ENCODE measurements at regions not wholly inside any gene's neighbourhood (a gene's known extent, or its start where the extent isn't known, plus 50 kb on each side); places are given as distances from the start of the nearest gene placed in this dataset.

DNA sequence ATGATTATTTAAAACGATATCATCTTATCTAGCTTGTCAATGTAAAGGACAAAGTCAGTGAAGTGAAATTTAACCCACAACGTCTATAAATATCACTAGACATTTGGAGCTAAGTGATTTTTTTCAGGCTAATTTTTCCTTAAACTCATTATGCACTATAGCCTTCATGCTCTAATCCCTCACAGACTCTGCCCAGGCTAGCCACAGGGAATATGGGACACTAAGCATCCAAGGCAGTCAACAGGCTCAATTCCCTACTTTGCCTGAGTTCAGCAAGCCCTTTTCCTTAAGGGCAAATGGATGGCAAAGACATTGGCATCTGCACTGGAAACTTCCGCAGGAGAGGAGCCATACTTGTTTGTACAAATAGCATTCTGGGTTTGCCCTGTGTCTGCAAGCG lies 577.0 kb downstream of the LMO4 start:
- Mint-ChIP-seq H3K4me3 (no peak overlapping the region), H3K27me3 (ENCODE audit: low read depth) (no peaks in the 10 kb centered on the region), H3K36me3 (no peaks in the 10 kb centered on the region), H3K4me1 (peaks cover 9% of the 10 kb centered on the region), H3K27ac (no peak overlapping the region), H3K9me3 (no peaks in the 10 kb centered on the region)
- TF ChIP-seq CREB1 (CRISPR knock-in tag; IDR thresholded peaks at IDR 0.05) (no peak), ESRRA (CRISPR knock-in tag; IDR thresholded peaks at IDR 0.05; ENCODE audit: borderline replicate concordance) (no peak), NR3C1 (CRISPR knock-in tag; conservative IDR thresholded peaks at IDR 0.05; ENCODE audit: low read depth) (no peak), ZNF232 (CRISPR knock-in tag; IDR thresholded peaks at IDR 0.05) (no peak), GABPB1 (CRISPR knock-in tag; IDR thresholded peaks at IDR 0.05) (no peak), ZNF121 (CRISPR knock-in tag; IDR thresholded peaks at IDR 0.05) (no peak), RORB (CRISPR knock-in tag; IDR thresholded peaks at IDR 0.05) (no peak), SMAD3 (CRISPR knock-in tag; IDR thresholded peaks at IDR 0.05; ENCODE audit: borderline replicate concordance) (no peak)
- TF ChIP-seq, protein P1, sequence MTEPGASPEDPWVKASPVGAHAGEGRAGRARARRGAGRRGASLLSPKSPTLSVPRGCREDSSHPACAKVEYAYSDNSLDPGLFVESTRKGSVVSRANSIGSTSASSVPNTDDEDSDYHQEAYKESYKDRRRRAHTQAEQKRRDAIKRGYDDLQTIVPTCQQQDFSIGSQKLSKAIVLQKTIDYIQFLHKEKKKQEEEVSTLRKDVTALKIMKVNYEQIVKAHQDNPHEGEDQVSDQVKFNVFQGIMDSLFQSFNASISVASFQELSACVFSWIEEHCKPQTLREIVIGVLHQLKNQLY (CRISPR knock-in tag; IDR thresholded peaks at IDR 0.05): no peak
- TF ChIP-seq, protein P2, sequence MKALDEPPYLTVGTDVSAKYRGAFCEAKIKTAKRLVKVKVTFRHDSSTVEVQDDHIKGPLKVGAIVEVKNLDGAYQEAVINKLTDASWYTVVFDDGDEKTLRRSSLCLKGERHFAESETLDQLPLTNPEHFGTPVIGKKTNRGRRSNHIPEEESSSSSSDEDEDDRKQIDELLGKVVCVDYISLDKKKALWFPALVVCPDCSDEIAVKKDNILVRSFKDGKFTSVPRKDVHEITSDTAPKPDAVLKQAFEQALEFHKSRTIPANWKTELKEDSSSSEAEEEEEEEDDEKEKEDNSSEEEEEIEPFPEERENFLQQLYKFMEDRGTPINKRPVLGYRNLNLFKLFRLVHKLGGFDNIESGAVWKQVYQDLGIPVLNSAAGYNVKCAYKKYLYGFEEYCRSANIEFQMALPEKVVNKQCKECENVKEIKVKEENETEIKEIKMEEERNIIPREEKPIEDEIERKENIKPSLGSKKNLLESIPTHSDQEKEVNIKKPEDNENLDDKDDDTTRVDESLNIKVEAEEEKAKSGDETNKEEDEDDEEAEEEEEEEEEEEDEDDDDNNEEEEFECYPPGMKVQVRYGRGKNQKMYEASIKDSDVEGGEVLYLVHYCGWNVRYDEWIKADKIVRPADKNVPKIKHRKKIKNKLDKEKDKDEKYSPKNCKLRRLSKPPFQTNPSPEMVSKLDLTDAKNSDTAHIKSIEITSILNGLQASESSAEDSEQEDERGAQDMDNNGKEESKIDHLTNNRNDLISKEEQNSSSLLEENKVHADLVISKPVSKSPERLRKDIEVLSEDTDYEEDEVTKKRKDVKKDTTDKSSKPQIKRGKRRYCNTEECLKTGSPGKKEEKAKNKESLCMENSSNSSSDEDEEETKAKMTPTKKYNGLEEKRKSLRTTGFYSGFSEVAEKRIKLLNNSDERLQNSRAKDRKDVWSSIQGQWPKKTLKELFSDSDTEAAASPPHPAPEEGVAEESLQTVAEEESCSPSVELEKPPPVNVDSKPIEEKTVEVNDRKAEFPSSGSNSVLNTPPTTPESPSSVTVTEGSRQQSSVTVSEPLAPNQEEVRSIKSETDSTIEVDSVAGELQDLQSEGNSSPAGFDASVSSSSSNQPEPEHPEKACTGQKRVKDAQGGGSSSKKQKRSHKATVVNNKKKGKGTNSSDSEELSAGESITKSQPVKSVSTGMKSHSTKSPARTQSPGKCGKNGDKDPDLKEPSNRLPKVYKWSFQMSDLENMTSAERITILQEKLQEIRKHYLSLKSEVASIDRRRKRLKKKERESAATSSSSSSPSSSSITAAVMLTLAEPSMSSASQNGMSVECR (CRISPR knock-in tag; IDR thresholded peaks at IDR 0.05; ENCODE audit: borderline replicate concordance): no peak
- TF ChIP-seq, protein P3, sequence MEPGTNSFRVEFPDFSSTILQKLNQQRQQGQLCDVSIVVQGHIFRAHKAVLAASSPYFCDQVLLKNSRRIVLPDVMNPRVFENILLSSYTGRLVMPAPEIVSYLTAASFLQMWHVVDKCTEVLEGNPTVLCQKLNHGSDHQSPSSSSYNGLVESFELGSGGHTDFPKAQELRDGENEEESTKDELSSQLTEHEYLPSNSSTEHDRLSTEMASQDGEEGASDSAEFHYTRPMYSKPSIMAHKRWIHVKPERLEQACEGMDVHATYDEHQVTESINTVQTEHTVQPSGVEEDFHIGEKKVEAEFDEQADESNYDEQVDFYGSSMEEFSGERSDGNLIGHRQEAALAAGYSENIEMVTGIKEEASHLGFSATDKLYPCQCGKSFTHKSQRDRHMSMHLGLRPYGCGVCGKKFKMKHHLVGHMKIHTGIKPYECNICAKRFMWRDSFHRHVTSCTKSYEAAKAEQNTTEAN (CRISPR knock-in tag; IDR thresholded peaks at IDR 0.05): no peak
- TF ChIP-seq, protein P4, sequence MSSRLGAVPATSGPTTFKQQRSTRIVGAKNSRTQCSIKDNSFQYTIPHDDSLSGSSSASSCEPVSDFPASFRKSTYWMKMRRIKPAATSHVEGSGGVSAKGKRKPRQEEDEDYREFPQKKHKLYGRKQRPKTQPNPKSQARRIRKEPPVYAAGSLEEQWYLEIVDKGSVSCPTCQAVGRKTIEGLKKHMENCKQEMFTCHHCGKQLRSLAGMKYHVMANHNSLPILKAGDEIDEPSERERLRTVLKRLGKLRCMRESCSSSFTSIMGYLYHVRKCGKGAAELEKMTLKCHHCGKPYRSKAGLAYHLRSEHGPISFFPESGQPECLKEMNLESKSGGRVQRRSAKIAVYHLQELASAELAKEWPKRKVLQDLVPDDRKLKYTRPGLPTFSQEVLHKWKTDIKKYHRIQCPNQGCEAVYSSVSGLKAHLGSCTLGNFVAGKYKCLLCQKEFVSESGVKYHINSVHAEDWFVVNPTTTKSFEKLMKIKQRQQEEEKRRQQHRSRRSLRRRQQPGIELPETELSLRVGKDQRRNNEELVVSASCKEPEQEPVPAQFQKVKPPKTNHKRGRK (CRISPR knock-in tag; IDR thresholded peaks at IDR 0.05; ENCODE audit: borderline replicate concordance): no peak
- TF ChIP-seq, protein P5, sequence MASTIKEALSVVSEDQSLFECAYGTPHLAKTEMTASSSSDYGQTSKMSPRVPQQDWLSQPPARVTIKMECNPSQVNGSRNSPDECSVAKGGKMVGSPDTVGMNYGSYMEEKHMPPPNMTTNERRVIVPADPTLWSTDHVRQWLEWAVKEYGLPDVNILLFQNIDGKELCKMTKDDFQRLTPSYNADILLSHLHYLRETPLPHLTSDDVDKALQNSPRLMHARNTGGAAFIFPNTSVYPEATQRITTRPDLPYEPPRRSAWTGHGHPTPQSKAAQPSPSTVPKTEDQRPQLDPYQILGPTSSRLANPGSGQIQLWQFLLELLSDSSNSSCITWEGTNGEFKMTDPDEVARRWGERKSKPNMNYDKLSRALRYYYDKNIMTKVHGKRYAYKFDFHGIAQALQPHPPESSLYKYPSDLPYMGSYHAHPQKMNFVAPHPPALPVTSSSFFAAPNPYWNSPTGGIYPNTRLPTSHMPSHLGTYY (CRISPR knock-in tag; IDR thresholded peaks at IDR 0.05): no peak
- TF ChIP-seq, protein P6, sequence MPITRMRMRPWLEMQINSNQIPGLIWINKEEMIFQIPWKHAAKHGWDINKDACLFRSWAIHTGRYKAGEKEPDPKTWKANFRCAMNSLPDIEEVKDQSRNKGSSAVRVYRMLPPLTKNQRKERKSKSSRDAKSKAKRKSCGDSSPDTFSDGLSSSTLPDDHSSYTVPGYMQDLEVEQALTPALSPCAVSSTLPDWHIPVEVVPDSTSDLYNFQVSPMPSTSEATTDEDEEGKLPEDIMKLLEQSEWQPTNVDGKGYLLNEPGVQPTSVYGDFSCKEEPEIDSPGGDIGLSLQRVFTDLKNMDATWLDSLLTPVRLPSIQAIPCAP (CRISPR knock-in tag; IDR thresholded peaks at IDR 0.05): no peak
- ChIA-PET POLR2A (no interaction called here), CTCF (no interaction called here)
- DNase-seq (ENCODE audit: low spot score) (no peak), ATAC-seq (no peak)

DNA sequence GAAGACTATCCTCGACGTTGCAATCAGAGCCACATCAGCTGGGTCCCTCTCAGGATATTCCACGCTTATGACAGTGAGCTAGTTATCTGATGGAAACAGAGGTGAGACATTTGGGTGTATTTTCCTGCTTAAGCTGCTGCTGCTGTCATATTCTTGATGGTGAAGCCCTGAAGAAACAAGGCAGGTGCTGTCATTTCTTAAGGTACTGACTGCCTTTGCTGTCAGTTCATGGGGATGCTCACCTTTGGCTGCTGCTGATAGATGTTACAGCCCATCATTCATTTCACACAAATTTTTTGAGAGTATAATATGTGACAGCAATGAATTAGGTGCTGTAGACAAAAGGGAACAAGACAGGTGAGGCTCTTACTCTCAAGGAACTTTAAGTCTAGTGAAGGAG lies 577.4 kb downstream of the LMO4 start:
- H3K27ac Mint-ChIP-seq: no peak overlapping the region
- no peaks in the 10 kb centered on the region for H3K27me3 Mint-ChIP-seq (ENCODE audit: low read depth)
- no peak overlapping the region for H3K4me3 Mint-ChIP-seq
- peaks cover 9% of the 10 kb centered on the region for H3K4me1 Mint-ChIP-seq
- H3K9me3 Mint-ChIP-seq: no peaks in the 10 kb centered on the region
- DNase-seq (ENCODE audit: low spot score): no peak
- ChIA-PET POLR2A (no interaction called here), CTCF (no interaction called here)
- no peak for ATAC-seq
- no peaks in the 10 kb centered on the region for H3K36me3 Mint-ChIP-seq
- TF ChIP-seq, protein P7, sequence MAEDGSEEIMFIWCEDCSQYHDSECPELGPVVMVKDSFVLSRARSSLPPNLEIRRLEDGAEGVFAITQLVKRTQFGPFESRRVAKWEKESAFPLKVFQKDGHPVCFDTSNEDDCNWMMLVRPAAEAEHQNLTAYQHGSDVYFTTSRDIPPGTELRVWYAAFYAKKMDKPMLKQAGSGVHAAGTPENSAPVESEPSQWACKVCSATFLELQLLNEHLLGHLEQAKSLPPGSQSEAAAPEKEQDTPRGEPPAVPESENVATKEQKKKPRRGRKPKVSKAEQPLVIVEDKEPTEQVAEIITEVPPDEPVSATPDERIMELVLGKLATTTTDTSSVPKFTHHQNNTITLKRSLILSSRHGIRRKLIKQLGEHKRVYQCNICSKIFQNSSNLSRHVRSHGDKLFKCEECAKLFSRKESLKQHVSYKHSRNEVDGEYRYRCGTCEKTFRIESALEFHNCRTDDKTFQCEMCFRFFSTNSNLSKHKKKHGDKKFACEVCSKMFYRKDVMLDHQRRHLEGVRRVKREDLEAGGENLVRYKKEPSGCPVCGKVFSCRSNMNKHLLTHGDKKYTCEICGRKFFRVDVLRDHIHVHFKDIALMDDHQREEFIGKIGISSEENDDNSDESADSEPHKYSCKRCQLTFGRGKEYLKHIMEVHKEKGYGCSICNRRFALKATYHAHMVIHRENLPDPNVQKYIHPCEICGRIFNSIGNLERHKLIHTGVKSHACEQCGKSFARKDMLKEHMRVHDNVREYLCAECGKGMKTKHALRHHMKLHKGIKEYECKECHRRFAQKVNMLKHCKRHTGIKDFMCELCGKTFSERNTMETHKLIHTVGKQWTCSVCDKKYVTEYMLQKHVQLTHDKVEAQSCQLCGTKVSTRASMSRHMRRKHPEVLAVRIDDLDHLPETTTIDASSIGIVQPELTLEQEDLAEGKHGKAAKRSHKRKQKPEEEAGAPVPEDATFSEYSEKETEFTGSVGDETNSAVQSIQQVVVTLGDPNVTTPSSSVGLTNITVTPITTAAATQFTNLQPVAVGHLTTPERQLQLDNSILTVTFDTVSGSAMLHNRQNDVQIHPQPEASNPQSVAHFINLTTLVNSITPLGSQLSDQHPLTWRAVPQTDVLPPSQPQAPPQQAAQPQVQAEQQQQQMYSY (CRISPR knock-in tag; IDR thresholded peaks at IDR 0.05): no peak
- TF ChIP-seq NR2C2 (CRISPR knock-in tag; IDR thresholded peaks at IDR 0.05) (no peak), TEAD1 (CRISPR knock-in tag; IDR thresholded peaks at IDR 0.05) (no peak), KAT7 (CRISPR knock-in tag; IDR thresholded peaks at IDR 0.05; ENCODE audit: borderline replicate concordance) (no peak)
- TF ChIP-seq, protein P8, sequence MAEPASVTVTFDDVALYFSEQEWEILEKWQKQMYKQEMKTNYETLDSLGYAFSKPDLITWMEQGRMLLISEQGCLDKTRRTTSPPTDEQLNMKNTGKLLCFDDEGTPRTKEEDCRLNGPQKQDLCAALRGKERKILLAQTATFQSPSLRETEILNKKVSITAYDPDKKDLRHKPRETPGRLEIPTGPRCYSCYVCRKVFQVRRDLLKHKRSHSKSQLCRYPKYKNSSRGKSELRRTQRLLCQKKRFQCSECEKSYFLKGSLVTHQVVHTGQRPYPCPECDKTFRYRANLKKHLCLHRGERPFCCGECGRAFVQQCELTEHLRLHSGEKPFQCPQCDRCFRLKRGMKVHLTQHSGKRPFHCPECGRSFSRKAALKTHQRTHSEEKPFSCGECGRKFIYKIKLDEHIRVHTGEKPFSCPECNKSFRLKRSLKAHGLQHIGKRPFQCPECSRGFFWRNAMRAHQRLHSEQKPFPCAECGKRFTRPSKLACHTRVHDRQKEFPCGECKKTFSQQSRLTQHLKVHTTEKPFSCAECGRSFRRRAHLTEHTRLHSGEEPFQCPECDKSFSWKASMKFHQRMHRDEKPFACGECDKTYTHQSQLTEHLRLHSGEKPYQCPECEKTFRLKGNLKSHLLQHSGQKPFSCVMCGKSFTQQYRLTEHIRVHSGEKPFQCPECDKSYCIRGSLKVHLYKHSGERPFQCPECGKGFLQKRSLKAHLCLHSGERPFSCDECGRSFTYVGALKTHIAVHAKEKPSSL (CRISPR knock-in tag; conservative IDR thresholded peaks at IDR 0.05): no peak
